Gastrocnemius medialis (tissue), 4 donors: ENCODE measurements at regions not wholly inside any gene's neighbourhood (a gene's known extent, or its start where the extent isn't known, plus 50 kb on each side); places are given as distances from the start of the nearest gene placed in this dataset.

Experiments
- ATAC-seq, 2 donors: fragments of 150-250 bp; one replicate each; pipeline ENCODE4 v1.9.1; 2016
- DNase-seq, 2 donors: peaks; one replicate each; pipeline ENCODE4 v3.0.0-alpha.2; 2019
- H3K27ac ChIP-seq, 4 donors: fragments of 200-600 bp; sonication (generic); 1 replicate in 1 of 4; 2 replicates in 3 of 4; pipeline ENCODE4 v1.5.1; 2016 to 2018; ENCODE audit warnings: mild to moderate bottlenecking in 2 of 4, moderate library complexity in 1 of 4
- H3K27me3 ChIP-seq, 3 donors: fragments of 200-600 bp; sonication (generic) in 2 of 3; 1 replicate in 1 of 3; 2 replicates in 2 of 3; pipeline versions ENCODE4 v1.5.1 to v1.6.0; 2016 to 2019; ENCODE audit warnings: mild to moderate bottlenecking in 1 of 3, moderate library complexity in 1 of 3
- H3K36me3 ChIP-seq, 2 donors: fragments of 200-600 bp; sonication (generic) in 1 of 2; one replicate each; pipeline ENCODE4 v1.5.1; 2017 to 2018
- H3K4me1 ChIP-seq, 2 donors: fragments of 200-600 bp; sonication (generic) in 1 of 2; one replicate each; pipeline ENCODE4 v1.5.1; 2016 to 2017; ENCODE audit warnings: mild to moderate bottlenecking in 2 of 2
- H3K4me3 ChIP-seq, 4 donors: fragments of 200-600 bp; sonication (generic) in 3 of 4; 1 replicate in 1 of 4; 2 replicates in 3 of 4; pipeline ENCODE4 v1.5.1; 2016 to 2019; ENCODE audit warnings: mild to moderate bottlenecking in 2 of 4
- H3K9me3 ChIP-seq, 3 donors: fragments of 200-600 bp; sonication (generic) in 2 of 3; 1 replicate in 1 of 3; 2 replicates in 2 of 3; pipeline ENCODE4 v1.5.1; 2016 to 2019
- CTCF ChIP-seq, 5 experiments: fragments of 450-650 bp in 3 of 5; fragments of 200-600 bp in 2 of 5; sonication (generic) in 2 of 5; IDR thresholded peaks in 4 of 5; conservative IDR thresholded peaks in 1 of 5; 1 replicate in 4 of 5; 2 replicates in 1 of 5; pipeline ENCODE4 v1.5.1; 2016 to 2019; ENCODE audit warnings: antibody characterized with exemption in 5 of 5, mild to moderate bottlenecking in 3 of 5, moderate library complexity in 3 of 5
- POLR2A ChIP-seq, 2 donors: fragments of 450-650 bp; IDR thresholded peaks; one replicate each; pipeline ENCODE4 v1.6.1; 2017; ENCODE audit warnings: antibody characterized with exemption in 2 of 2, mild to moderate bottlenecking in 2 of 2, moderate library complexity in 2 of 2
- in situ Hi-C, 4 donors: fragments of 200-750 bp; cut with MboI; loops; one replicate each; pipeline versions ENCODE4 v1.15.0 to v1.8.0; 2017; ENCODE audit warnings: low sequenced_read_pairs in 4 of 4
- intact Hi-C: fragments of 100-400 bp; cut with DNase I; formaldehyde crosslinking; loops from one replicate; pipeline ENCODE4 v1.15.1; 2023; ENCODE audit warnings: low total_unique reads

- no peak for ATAC-seq
- intact Hi-C loops (no loop called here), in situ Hi-C loops (no loop called here)
- H3K9me3 ChIP-seq, result no peaks in the 10 kb centered on the region
- H3K27ac ChIP-seq, result no peak overlapping the region
- no peaks in the 10 kb centered on the region for H3K4me1 ChIP-seq
- no peak overlapping the region for H3K4me3 ChIP-seq
- TF ChIP-seq CTCF (IDR thresholded peaks at IDR 0.05 in 4 of 5, conservative IDR thresholded peaks at IDR 0.05 in 1 of 5), result no peak
- TF ChIP-seq POLR2A (IDR thresholded peaks at IDR 0.05), result no peak
- no peaks in the 10 kb centered on the region for H3K36me3 ChIP-seq
- DNase-seq, result no peak
- no peaks in the 10 kb centered on the region for H3K27me3 ChIP-seq
Measured at GRCh38 chr1:186534401-186534800, 73.5 kb upstream of the PDC start.

GRCh38 chr1:186532466-186532865 lies 71.6 kb upstream of the PDC start:
- Histone ChIP-seq H3K4me3 (no peak overlapping the region), H3K27ac (no peak overlapping the region), H3K9me3 (no peaks in the 10 kb centered on the region), H3K27me3 (no peaks in the 10 kb centered on the region), H3K36me3 (no peaks in the 10 kb centered on the region), H3K4me1 (no peaks in the 10 kb centered on the region)
- in situ Hi-C loops, result no loop called here
- DNase-seq, result no peak
- intact Hi-C loops, result no loop called here
- TF ChIP-seq CTCF (IDR thresholded peaks at IDR 0.05 in 4 of 5, conservative IDR thresholded peaks at IDR 0.05 in 1 of 5), result no peak
- no peak for TF ChIP-seq POLR2A (IDR thresholded peaks at IDR 0.05)
- no peak for ATAC-seq

- no peak for ATAC-seq
- Histone ChIP-seq H3K36me3 (no peaks in the 10 kb centered on the region), H3K9me3 (no peaks in the 10 kb centered on the region), H3K4me1 (no peaks in the 10 kb centered on the region), H3K4me3 (no peak overlapping the region), H3K27me3 (no peaks in the 10 kb centered on the region), H3K27ac (no peak overlapping the region)
- TF ChIP-seq POLR2A (IDR thresholded peaks at IDR 0.05) (no peak), CTCF (IDR thresholded peaks at IDR 0.05 in 4 of 5, conservative IDR thresholded peaks at IDR 0.05 in 1 of 5) (no peak)
- DNase-seq, result no peak
- intact Hi-C loops, result no loop called here
- in situ Hi-C loops, result no loop called here
Measured at GRCh38 chr1:186531561-186532165, 70.7 kb upstream of the PDC start.

- no peak for ATAC-seq
- in situ Hi-C loops (no loop called here), intact Hi-C loops (no loop called here)
- no peak overlapping the region for H3K4me3 ChIP-seq
- no peaks in the 10 kb centered on the region for H3K27me3 ChIP-seq
- DNase-seq, result no peak
- H3K36me3 ChIP-seq, result no peaks in the 10 kb centered on the region
- H3K27ac ChIP-seq, result no peak overlapping the region
- no peaks in the 10 kb centered on the region for H3K9me3 ChIP-seq
- no peaks in the 10 kb centered on the region for H3K4me1 ChIP-seq
- no peak for TF ChIP-seq CTCF (IDR thresholded peaks at IDR 0.05 in 4 of 5, conservative IDR thresholded peaks at IDR 0.05 in 1 of 5)
- no peak for TF ChIP-seq POLR2A (IDR thresholded peaks at IDR 0.05)
Measured at GRCh38 chr1:186530109-186530508, 69.2 kb upstream of the PDC start.

GRCh38 chr1:186519982-186520381 lies 59.1 kb upstream of the PDC start:
- no peaks in the 10 kb centered on the region for H3K36me3 ChIP-seq
- H3K4me1 ChIP-seq, result no peaks in the 10 kb centered on the region
- no peak overlapping the region for H3K27ac ChIP-seq
- DNase-seq, result no peak
- ATAC-seq, result no peak
- H3K9me3 ChIP-seq, result no peaks in the 10 kb centered on the region
- H3K27me3 ChIP-seq, result no peaks in the 10 kb centered on the region
- intact Hi-C loops, result no loop called here
- in situ Hi-C loops, result no loop called here
- TF ChIP-seq POLR2A (IDR thresholded peaks at IDR 0.05) (no peak), CTCF (IDR thresholded peaks at IDR 0.05 in 4 of 5, conservative IDR thresholded peaks at IDR 0.05 in 1 of 5) (no peak)
- no peak overlapping the region for H3K4me3 ChIP-seq
